NCI-H510A treated with DMSO at 0.1 percent for 48 hours (cell line): ENCODE measurements at regions not wholly inside any gene's neighbourhood (a gene's known extent, or its start where the extent isn't known, plus 50 kb on each side); places are given as distances from the start of the nearest gene placed in this dataset.

Experiments
- DNase-seq: peaks from one replicate; lab custom pipeline; 2025; lab: John Stamatoyannopoulos, UW

GRCh38 chr11:70741085-70741484 is 342.8 kb downstream of the CTTN start:
- DNase-seq: no peak

GRCh38 chr11:70742553-70743291 is 344.4 kb downstream of the CTTN start:
- no peak for DNase-seq

- DNase-seq: no peak
Measured at GRCh38 chr11:70743329-70743728, 345.0 kb downstream of the CTTN start.

GRCh38 chr11:70743941-70744351 is 345.6 kb downstream of the CTTN start:
- no peak for DNase-seq

- DNase-seq: no peak
Measured at GRCh38 chr11:70744396-70745185, 346.3 kb downstream of the CTTN start.

- DNase-seq: no peak
Measured at GRCh38 chr11:70745451-70745850, 347.1 kb downstream of the CTTN start.

- DNase-seq: no peak
Measured at GRCh38 chr11:70745941-70746340, 347.6 kb downstream of the CTTN start.

- no peak for DNase-seq
Measured at GRCh38 chr11:70746351-70746750, 348.0 kb downstream of the CTTN start.

- no peak for DNase-seq
Measured at GRCh38 chr11:70747285-70747684, 349.0 kb downstream of the CTTN start.

- DNase-seq: no peak
Measured at GRCh38 chr11:70747921-70748320, 349.6 kb downstream of the CTTN start.

- DNase-seq: no peak
Measured at GRCh38 chr11:70751142-70751734, 352.9 kb downstream of the CTTN start.

GRCh38 chr11:70755410-70756158 is 357.3 kb downstream of the CTTN start:
- DNase-seq: peak; percentile 89

- DNase-seq: no peak
Measured at GRCh38 chr11:70756341-70756740, 358.0 kb downstream of the CTTN start.

- no peak for DNase-seq
Measured at GRCh38 chr11:70756756-70757155, 358.4 kb downstream of the CTTN start.

- no peak for DNase-seq
Measured at GRCh38 chr11:70757241-70757640, 358.9 kb downstream of the CTTN start.

- no peak for DNase-seq
Measured at GRCh38 chr11:70758206-70758605, 359.9 kb downstream of the CTTN start.

- DNase-seq: no peak
Measured at GRCh38 chr11:70759846-70760245, 361.5 kb downstream of the CTTN start.

GRCh38 chr11:70760416-70761020 is 362.2 kb downstream of the CTTN start:
- no peak for DNase-seq

GRCh38 chr11:70761094-70761907 is 363.0 kb downstream of the CTTN start:
- DNase-seq: no peak

- no peak for DNase-seq
Measured at GRCh38 chr11:70761908-70762337, 363.6 kb downstream of the CTTN start.

GRCh38 chr11:70762810-70763209 is 364.5 kb downstream of the CTTN start:
- DNase-seq: no peak
